IMR-90 (cell line): ENCODE measurements at regions not wholly inside any gene's neighbourhood (a gene's known extent, or its start where the extent isn't known, plus 50 kb on each side); places are given as distances from the start of the nearest gene placed in this dataset.

Experiments
- ATAC-seq: fragments of 200-7000 bp; cut with Tn5 transposase; 2 replicates; pipeline ENCODE4 v1.9.1; 2020; ENCODE audit warnings: low read depth, mild to moderate bottlenecking, moderate library complexity
- BruUV-seq: library from RNA; stranded (reverse); fragments of 400-500 nt; replicated peaks from 2 replicates; lab custom pipeline; 2021; lab: Mats Ljungman, UMichigan
- CTCF ChIA-PET: fragments of 300-600 bp; formaldehyde crosslinking; extraction: SDS; loops from one replicate; lab custom pipeline; 2021; ENCODE audit warnings: antibody characterized with exemption; lab: Yijun Ruan, JAX
- POLR2A ChIA-PET: fragments of 300-600 bp; sonication (Branson Sonifier 250); formaldehyde crosslinking; loops from one replicate; lab custom pipeline; 2022; ENCODE audit warnings: antibody characterized with exemption; ENCODE audit not compliant: unreplicated experiment; lab: Charles Lee
- DNase-seq: peaks from one replicate; pipeline ENCODE4 v3.0.0; 2013
- H2AFZ ChIP-seq: replicated peaks from 2 replicates; pipeline ENCODE3; 2013; ENCODE audit warnings: low read length, mild to moderate bottlenecking; ENCODE audit not compliant: poor library complexity
- H2AK5ac ChIP-seq: 2 replicates; pipeline ENCODE4 v1.6.1; 2013; ENCODE audit warnings: low read depth, low read length, inconsistent platforms
- H2AK9ac ChIP-seq: replicated peaks from 2 replicates; pipeline ENCODE3; 2013; ENCODE audit warnings: mild to moderate bottlenecking, low read depth, low read length, moderate library complexity; ENCODE audit not compliant: poor library complexity
- H2BK120ac ChIP-seq: 2 replicates; pipeline ENCODE4 v1.6.1; 2013; ENCODE audit warnings: low read depth, low read length, inconsistent platforms
- H2BK15ac ChIP-seq: 3 replicates; pipeline ENCODE4 v1.6.1; 2013; ENCODE audit warnings: low read depth, low read length, inconsistent platforms
- H2BK20ac ChIP-seq: 2 replicates; pipeline ENCODE4 v1.6.1; 2013; ENCODE audit warnings: low read depth, mild to moderate bottlenecking, inconsistent platforms, low read length, moderate library complexity
- H2BK5ac ChIP-seq: 2 replicates; pipeline ENCODE4 v1.6.1; 2013; ENCODE audit warnings: mild to moderate bottlenecking, low read depth, low read length, inconsistent platforms; ENCODE audit not compliant: poor library complexity, severe bottlenecking
- H3K14ac ChIP-seq: replicated peaks from 2 replicates; pipeline ENCODE4 v1.6.1; 2013; ENCODE audit warnings: low read depth, low read length, inconsistent platforms
- H3K18ac ChIP-seq: 2 replicates; pipeline ENCODE4 v1.6.1; 2013; ENCODE audit warnings: low read depth, low read length, control low read depth
- H3K23ac ChIP-seq: 2 replicates; pipeline ENCODE4 v1.6.1; 2013; ENCODE audit warnings: low read depth, low read length, inconsistent platforms
- H3K27ac ChIP-seq: 2 replicates; pipeline ENCODE4 v1.5.1; 2013; ENCODE audit warnings: mild to moderate bottlenecking, control low read depth, low read length; ENCODE audit not compliant: insufficient read depth
- H3K27me3 ChIP-seq: 2 replicates; pipeline ENCODE4 v1.6.1; 2013; ENCODE audit warnings: low read length; ENCODE audit not compliant: control insufficient read depth, insufficient read depth
- H3K36me3 ChIP-seq: 2 replicates; pipeline ENCODE4 v1.6.1; 2013; ENCODE audit warnings: low read length, mixed read lengths; ENCODE audit not compliant: control insufficient read depth, insufficient read depth
- H3K4ac ChIP-seq: 2 replicates; pipeline ENCODE4 v1.6.1; 2013; ENCODE audit warnings: low read depth, low read length, inconsistent platforms
- H3K4me1 ChIP-seq: 2 replicates; pipeline ENCODE4 v1.6.1; 2013; ENCODE audit warnings: low read length, mixed read lengths; ENCODE audit not compliant: control insufficient read depth, insufficient read depth
- H3K4me2 ChIP-seq: 2 replicates; pipeline ENCODE4 v1.6.1; 2013; ENCODE audit warnings: low read depth, mild to moderate bottlenecking, control low read depth, low read length, moderate library complexity
- H3K4me3 ChIP-seq: 2 replicates; pipeline ENCODE4 v1.5.1; 2013; ENCODE audit warnings: low read depth, mild to moderate bottlenecking, control low read depth, low read length, moderate library complexity; ENCODE audit not compliant: insufficient read depth
- H3K56ac ChIP-seq: 2 replicates; pipeline ENCODE4 v1.6.1; 2013; ENCODE audit warnings: low read length, inconsistent platforms; ENCODE audit not compliant: insufficient read depth; ENCODE audit errors: extremely low read depth
- H3K79me1 ChIP-seq, 2 experiments: 2 replicates each; pipeline ENCODE4 v1.6.1; 2013; ENCODE audit warnings: low read length in 2 of 2, inconsistent platforms in 1 of 2, low read depth in 1 of 2
- H3K9ac ChIP-seq: 2 replicates; pipeline ENCODE4 v1.6.1; 2013; ENCODE audit warnings: low read depth, low read length, control low read depth
- H3K9me1 ChIP-seq: 2 replicates; pipeline ENCODE4 v1.6.1; 2013; ENCODE audit warnings: low read length, inconsistent platforms; ENCODE audit not compliant: insufficient read depth
- H3K9me3 ChIP-seq: 2 replicates; pipeline ENCODE4 v1.6.1; 2013; ENCODE audit warnings: low read length; ENCODE audit not compliant: control insufficient read depth, insufficient read depth
- H4K20me1 ChIP-seq: 2 replicates; pipeline ENCODE4 v1.6.1; 2013; ENCODE audit warnings: low read length, inconsistent platforms; ENCODE audit not compliant: insufficient read depth
- H4K5ac ChIP-seq: 2 replicates; pipeline ENCODE4 v1.6.1; 2013; ENCODE audit warnings: mild to moderate bottlenecking, low read depth, low read length, control low read depth
- H4K8ac ChIP-seq, 2 experiments: 2 replicates each; pipeline ENCODE4 v1.6.1; 2013; ENCODE audit warnings: low read depth in 2 of 2, low read length in 2 of 2, control low read depth in 1 of 2, inconsistent platforms in 1 of 2
- H4K91ac ChIP-seq: 2 replicates; pipeline ENCODE4 v1.6.1; 2013; ENCODE audit warnings: low read depth, low read length, inconsistent platforms; ENCODE audit not compliant: insufficient read depth
- BHLHE40 ChIP-seq: fragments of 150-350 bp; IDR thresholded peaks from 2 replicates; pipeline ENCODE4 v1.6.1; 2016; ENCODE audit warnings: mild to moderate bottlenecking, low read depth, low read length
- CEBPB ChIP-seq: IDR thresholded peaks from 2 replicates; pipeline ENCODE4 v1.6.1; 2012; ENCODE audit warnings: low read depth, low read length, improper control_type of control experiment
- CHD1 ChIP-seq: IDR thresholded peaks from 2 replicates; pipeline ENCODE4 v1.6.1; 2012; ENCODE audit warnings: low read depth, low read length, improper control_type of control experiment
- FOS ChIP-seq: fragments of 150-350 bp; IDR thresholded peaks from 2 replicates; pipeline ENCODE4 v1.6.1; 2016; ENCODE audit warnings: low read depth, low read length
- MAFK ChIP-seq: IDR thresholded peaks from 2 replicates; pipeline ENCODE4 v1.6.1; 2012; ENCODE audit warnings: low read depth, low read length, improper control_type of control experiment
- MAZ ChIP-seq: IDR thresholded peaks from 2 replicates; pipeline ENCODE4 v1.6.1; 2012; ENCODE audit warnings: low read depth, mild to moderate bottlenecking, low read length, improper control_type of control experiment, moderate library complexity, borderline replicate concordance
- MXI1 ChIP-seq: IDR thresholded peaks from 2 replicates; pipeline ENCODE4 v1.6.1; 2012; ENCODE audit warnings: low read depth, mild to moderate bottlenecking, low read length, moderate library complexity, borderline replicate concordance
- NFE2L2 ChIP-seq: fragments of 150-350 bp; IDR thresholded peaks from 2 replicates; pipeline ENCODE4 v1.6.1; 2016; ENCODE audit warnings: low read depth, mild to moderate bottlenecking, low read length
- POLR2A ChIP-seq: IDR thresholded peaks from 2 replicates; pipeline ENCODE4 v1.6.1; 2012; ENCODE audit warnings: mild to moderate bottlenecking, low read depth, low read length
- RAD21 ChIP-seq: IDR thresholded peaks from 2 replicates; pipeline ENCODE4 v1.6.1; 2012; ENCODE audit warnings: low read length, improper control_type of control experiment
- RCOR1 ChIP-seq: IDR thresholded peaks from 2 replicates; pipeline ENCODE4 v1.6.1; 2012; ENCODE audit warnings: mild to moderate bottlenecking, low read length, improper control_type of control experiment; ENCODE audit not compliant: insufficient replicate concordance
- RFX5 ChIP-seq: IDR thresholded peaks from 2 replicates; pipeline ENCODE4 v1.8.0; 2012; ENCODE audit warnings: low read depth, mild to moderate bottlenecking, low read length, moderate library complexity
- SMC3 ChIP-seq: fragments of 150-350 bp; IDR thresholded peaks from 2 replicates; pipeline ENCODE4 v1.6.1; 2016; ENCODE audit warnings: low read depth, mild to moderate bottlenecking, antibody characterized with exemption, low read length, moderate library complexity
- WGBS, 2 experiments: methylation state at CpG; one replicate each; pipeline versions ENCODE4 v1.1.5 to v1.1.7; 2013; ENCODE audit warnings: missing lambda C conversion rate in 2 of 2; ENCODE audit not compliant: insufficient read length in 1 of 2; ENCODE audit errors: extremely low coverage in 2 of 2; 5-methylcytosine and 5-hydroxymethylcytosine counted together
- dilution Hi-C: fragments of 300-500 bp; cut with HindIII; formaldehyde crosslinking; loops from one replicate; pipeline ENCODE4 v1.14.3; 2018; ENCODE audit warnings: low sequenced_read_pairs; ENCODE audit not compliant: unreplicated experiment
- in situ Hi-C: fragments of 300-500 bp; cut with MboI; formaldehyde crosslinking; loops from 3 replicates; pipeline ENCODE4 v1.14.3; 2019; ENCODE audit warnings: low sequenced_read_pairs, inconsistent platforms, mixed read lengths
- intact Hi-C: fragments of 100-400 bp; cut with micrococcal nuclease; formaldehyde crosslinking; loops from 2 replicates; pipeline ENCODE4 v1.10.0; 2022
- TF ChIP-seq, protein P1 (sequence below): fragments of 150-350 bp; IDR thresholded peaks from 2 replicates; pipeline ENCODE4 v1.6.1; 2016; ENCODE audit warnings: low read depth, mild to moderate bottlenecking, low read length, moderate library complexity, borderline replicate concordance
- TF ChIP-seq, protein P2 (sequence below): conservative IDR thresholded peaks from 2 replicates; pipeline ENCODE4 v1.5.1; 2012; ENCODE audit warnings: mild to moderate bottlenecking, low read depth, low read length, improper control_type of control experiment
- TF ChIP-seq, protein P3 (sequence below): fragments of 150-350 bp; IDR thresholded peaks from 2 replicates; pipeline ENCODE4 v1.6.1; 2017; ENCODE audit warnings: mild to moderate bottlenecking, antibody characterized with exemption, low read length, low read depth

DNA sequence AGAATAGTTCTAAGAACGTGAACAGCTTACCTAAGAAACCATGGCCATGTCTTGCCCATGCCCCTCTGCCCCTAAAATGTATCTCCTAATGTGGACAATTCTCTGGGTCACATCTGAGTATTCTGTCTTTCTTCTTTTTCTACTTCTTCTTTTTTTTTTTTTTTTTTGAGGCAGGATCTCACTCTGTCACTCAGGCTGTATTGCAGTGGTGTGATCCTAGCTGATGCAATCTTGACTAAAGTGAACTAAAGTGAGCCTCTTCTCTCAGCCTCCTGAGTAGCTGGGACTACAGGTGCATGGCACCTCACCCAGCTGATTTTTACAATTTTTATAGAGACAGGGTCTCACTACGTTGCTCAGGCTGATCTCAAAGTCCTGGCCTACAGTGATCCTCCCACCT is 204.8 kb upstream of the ZPLD1 start:
- DNase-seq (no peak), ATAC-seq (no peak)
- ChIA-PET POLR2A (no interaction called here), CTCF (interaction anchor here (0.6 to 8.3 kb wide), 7 partner anchors 11 to 424 kb away, joined by 3 to 81 read pairs (median 11); no protein-coding TSS in a partner anchor)
- H4K91ac ChIP-seq = no peak overlapping the region
- no peaks in the 10 kb centered on the region for H3K36me3 ChIP-seq
- H3K23ac ChIP-seq = no peak overlapping the region
- intact Hi-C loops (no loop called here), in situ Hi-C loops (no loop called here), dilution Hi-C loops (loop anchor here (25.0 kb wide), 1 partner anchor 307 kb away; no protein-coding TSS in a partner anchor)
- no peaks in the 10 kb centered on the region for H3K4me1 ChIP-seq
- no peak overlapping the region for H3K18ac ChIP-seq
- H3K27me3 ChIP-seq = peaks cover 12% of the 10 kb centered on the region
- no peak overlapping the region for H4K8ac ChIP-seq
- H3K4me3 ChIP-seq = no peak overlapping the region
- no peaks in the 10 kb centered on the region for H4K20me1 ChIP-seq
- H3K27ac ChIP-seq = no peak overlapping the region
- H3K56ac ChIP-seq = no peak overlapping the region
- H2BK5ac ChIP-seq = no peak overlapping the region
- H2AFZ ChIP-seq = no peak overlapping the region
- H3K9me1 ChIP-seq = no peaks in the 10 kb centered on the region
- no peaks in the 10 kb centered on the region for H3K9me3 ChIP-seq
- no peak overlapping the region for H2BK20ac ChIP-seq
- H2BK15ac ChIP-seq = no peak overlapping the region
- H3K14ac ChIP-seq = no peak overlapping the region
- H3K79me1 ChIP-seq = no peaks in the 10 kb centered on the region
- no peak overlapping the region for H3K9ac ChIP-seq
- no peak overlapping the region for H4K5ac ChIP-seq
- TF ChIP-seq RCOR1 = no peak
- no peak for TF ChIP-seq POLR2A
- no peak for TF ChIP-seq FOS
- no peak for TF ChIP-seq RAD21
- no peak for TF ChIP-seq NFE2L2
- TF ChIP-seq CEBPB = no peak
- TF ChIP-seq MAFK = no peak
- TF ChIP-seq CHD1 = no peak
- TF ChIP-seq, protein P1, sequence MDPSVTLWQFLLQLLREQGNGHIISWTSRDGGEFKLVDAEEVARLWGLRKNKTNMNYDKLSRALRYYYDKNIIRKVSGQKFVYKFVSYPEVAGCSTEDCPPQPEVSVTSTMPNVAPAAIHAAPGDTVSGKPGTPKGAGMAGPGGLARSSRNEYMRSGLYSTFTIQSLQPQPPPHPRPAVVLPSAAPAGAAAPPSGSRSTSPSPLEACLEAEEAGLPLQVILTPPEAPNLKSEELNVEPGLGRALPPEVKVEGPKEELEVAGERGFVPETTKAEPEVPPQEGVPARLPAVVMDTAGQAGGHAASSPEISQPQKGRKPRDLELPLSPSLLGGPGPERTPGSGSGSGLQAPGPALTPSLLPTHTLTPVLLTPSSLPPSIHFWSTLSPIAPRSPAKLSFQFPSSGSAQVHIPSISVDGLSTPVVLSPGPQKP = no peak
- no peak for TF ChIP-seq BHLHE40
- TF ChIP-seq SMC3 = no peak
- no peak for TF ChIP-seq MAZ
- TF ChIP-seq, protein P2, sequence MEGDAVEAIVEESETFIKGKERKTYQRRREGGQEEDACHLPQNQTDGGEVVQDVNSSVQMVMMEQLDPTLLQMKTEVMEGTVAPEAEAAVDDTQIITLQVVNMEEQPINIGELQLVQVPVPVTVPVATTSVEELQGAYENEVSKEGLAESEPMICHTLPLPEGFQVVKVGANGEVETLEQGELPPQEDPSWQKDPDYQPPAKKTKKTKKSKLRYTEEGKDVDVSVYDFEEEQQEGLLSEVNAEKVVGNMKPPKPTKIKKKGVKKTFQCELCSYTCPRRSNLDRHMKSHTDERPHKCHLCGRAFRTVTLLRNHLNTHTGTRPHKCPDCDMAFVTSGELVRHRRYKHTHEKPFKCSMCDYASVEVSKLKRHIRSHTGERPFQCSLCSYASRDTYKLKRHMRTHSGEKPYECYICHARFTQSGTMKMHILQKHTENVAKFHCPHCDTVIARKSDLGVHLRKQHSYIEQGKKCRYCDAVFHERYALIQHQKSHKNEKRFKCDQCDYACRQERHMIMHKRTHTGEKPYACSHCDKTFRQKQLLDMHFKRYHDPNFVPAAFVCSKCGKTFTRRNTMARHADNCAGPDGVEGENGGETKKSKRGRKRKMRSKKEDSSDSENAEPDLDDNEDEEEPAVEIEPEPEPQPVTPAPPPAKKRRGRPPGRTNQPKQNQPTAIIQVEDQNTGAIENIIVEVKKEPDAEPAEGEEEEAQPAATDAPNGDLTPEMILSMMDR = no peak
- TF ChIP-seq RFX5 = no peak
- TF ChIP-seq, protein P3, sequence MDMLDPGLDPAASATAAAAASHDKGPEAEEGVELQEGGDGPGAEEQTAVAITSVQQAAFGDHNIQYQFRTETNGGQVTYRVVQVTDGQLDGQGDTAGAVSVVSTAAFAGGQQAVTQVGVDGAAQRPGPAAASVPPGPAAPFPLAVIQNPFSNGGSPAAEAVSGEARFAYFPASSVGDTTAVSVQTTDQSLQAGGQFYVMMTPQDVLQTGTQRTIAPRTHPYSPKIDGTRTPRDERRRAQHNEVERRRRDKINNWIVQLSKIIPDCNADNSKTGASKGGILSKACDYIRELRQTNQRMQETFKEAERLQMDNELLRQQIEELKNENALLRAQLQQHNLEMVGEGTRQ = no peak
- no peak for TF ChIP-seq MXI1
- no TSS peak for BruUV-seq
- no peak overlapping the region for H3K4ac ChIP-seq
- no CpG with 5 or more reads among the region's 2 CpGs for WGBS, 2 experiments
- H2AK9ac ChIP-seq = no peak overlapping the region
- no peak overlapping the region for H3K4me2 ChIP-seq
- no peak overlapping the region for H2BK120ac ChIP-seq
- H2AK5ac ChIP-seq = no peak overlapping the region
